B cell (primary cell): ENCODE measurements at regions not wholly inside any gene's neighbourhood (a gene's known extent, or its start where the extent isn't known, plus 50 kb on each side); places are given as distances from the start of the nearest gene placed in this dataset.

Experiments
- CTCF ChIP-seq: fragments of 200-600 bp; IDR thresholded peaks from one replicate; pipeline ENCODE4 v1.8.0; 2022; ENCODE audit warnings: antibody characterized with exemption, mild to moderate bottlenecking
- EZH2 ChIP-seq: IDR thresholded peaks from 2 replicates; pipeline ENCODE4 v1.6.1; 2012; ENCODE audit warnings: borderline replicate concordance, low read depth, mild to moderate bottlenecking, moderate library complexity, low read length; ENCODE audit not compliant: insufficient read depth, poor library complexity, severe bottlenecking

DNA sequence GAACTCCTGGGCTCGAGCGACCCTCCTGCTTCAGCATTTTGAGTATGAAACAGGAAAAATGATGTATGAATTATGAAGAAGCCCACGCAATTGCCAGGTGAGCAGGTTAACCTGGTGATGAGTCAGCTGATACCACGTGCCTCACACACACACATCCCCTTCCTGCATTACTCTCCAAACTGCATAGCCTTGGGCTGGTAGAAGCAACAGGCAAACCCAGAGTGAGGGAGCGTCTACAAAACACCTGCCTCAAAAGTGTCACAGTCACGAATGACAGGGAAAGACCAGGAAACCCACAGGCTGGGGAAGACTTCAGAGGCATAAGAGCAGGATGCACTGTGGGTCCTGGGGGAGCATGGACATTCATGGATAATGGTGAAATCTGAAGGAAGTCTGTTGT, 192.8 kb upstream of the IRS2 start:
- TF ChIP-seq EZH2 (no peak), CTCF (no peak)
